GM21360 (cell line): ENCODE measurements at regions not wholly inside any gene's neighbourhood (a gene's known extent, or its start where the extent isn't known, plus 50 kb on each side); places are given as distances from the start of the nearest gene placed in this dataset.

ENCODE experiments used
- ATAC-seq: cut with Tn5 transposase; IDR thresholded peaks from one replicate; pipeline ENCODE4 v1.9.1; 2021; ENCODE audit warnings: mild to moderate bottlenecking, moderate library complexity; ENCODE audit not compliant: unreplicated experiment

DNA sequence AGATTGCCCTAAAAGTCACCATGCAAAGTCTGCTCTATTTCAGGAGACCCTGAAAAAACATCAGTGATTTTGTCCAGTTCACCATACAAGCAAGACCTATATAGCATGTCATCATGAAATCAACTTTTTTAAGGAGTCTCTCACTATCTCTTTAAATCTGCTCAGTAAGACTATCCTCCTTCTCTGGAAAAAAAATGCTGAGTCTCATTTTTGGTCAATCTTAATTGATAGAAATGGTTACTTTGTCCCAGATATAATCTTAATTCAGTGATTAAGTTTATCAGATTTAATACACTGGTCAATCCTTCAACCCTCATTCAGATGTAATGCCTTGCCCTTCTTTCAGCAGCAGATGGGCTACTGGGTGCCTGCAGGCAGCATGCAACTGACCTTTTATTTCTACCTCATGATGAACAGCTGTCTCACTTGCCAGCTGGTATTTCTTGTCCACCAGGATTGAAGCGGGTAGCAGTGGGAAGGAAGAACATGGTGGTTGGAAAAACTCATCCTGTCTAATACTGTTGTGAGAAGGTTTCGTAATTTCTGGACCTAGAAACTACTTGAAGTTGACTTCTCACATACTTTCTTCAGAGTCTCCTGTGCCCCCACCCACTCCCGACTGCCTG, 375.3 kb downstream of the DNAH5 start:
- ATAC-seq: no peak

GRCh38 chr5:13567819-13568218, 376.7 kb downstream of the DNAH5 start:
- ATAC-seq: no peak

GRCh38 chr5:13566871-13567339, 377.6 kb downstream of the DNAH5 start:
- ATAC-seq: no peak

DNA sequence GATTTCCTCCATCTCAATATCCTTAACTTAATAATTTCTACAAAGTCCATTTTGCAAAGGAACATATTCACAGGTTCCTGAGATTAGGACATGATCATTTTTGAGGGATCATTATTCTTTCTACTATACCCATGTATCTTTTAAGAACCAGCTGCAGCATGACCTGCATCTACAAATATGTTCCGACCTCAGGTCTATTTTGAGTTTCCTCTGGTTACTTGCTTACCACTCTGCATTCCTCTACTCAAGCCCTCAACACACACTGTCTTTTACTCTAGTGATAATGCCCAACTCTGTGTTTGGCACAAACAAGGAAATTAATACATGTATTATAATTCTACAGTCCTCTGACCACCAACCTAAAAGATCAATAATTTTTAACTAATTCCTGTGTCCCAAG, 386.1 kb downstream of the DNAH5 start:
- no peak for ATAC-seq

GRCh38 chr5:13553896-13554295, 390.6 kb downstream of the DNAH5 start:
- ATAC-seq: no peak

- ATAC-seq: no peak
These were observed 392.1 kb downstream of the DNAH5 start for GRCh38 chr5:13552361-13552760.

DNA sequence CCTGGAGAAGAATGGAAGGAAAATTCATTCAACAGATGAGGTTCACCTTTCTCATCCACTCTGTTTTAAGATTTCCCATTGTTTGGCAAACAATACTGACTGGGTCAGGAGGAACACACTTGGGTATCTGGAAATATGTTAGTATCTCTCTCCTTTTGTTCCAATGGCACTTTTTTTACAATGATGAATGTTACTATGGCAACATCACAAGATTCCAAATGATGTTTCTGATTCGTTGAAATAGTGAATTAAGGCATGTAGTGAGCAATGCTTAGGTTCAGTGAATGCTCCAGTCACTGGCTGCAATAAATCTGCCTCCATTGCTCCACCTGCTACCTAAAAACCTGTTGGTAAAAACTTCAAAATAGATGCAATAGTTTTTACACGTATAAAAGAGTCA, 392.8 kb downstream of the DNAH5 start:
- ATAC-seq: no peak

GRCh38 chr5:13540168-13540750, 404.2 kb downstream of the DNAH5 start:
- no peak for ATAC-seq

DNA sequence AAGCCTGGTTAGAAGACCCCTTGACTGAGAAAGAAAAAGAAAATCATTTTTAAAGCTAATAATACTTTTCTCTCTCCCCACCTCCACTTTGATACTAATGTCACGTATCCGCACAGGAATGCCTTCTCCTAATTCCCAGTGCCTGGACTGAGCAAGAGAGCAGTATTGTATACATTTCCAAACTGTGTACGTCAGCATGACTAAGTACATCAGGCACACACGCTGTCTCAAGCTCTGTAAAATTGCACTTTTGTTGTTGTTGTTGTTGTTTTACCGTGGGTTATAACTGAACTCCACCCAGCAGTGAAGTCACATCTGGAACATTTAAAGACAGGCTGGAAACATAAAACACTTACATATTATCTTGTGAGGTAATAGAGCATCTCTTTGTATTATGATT, 407.6 kb downstream of the DNAH5 start:
- no peak for ATAC-seq

- no peak for ATAC-seq
These were observed 410.7 kb downstream of the DNAH5 start for GRCh38 chr5:13533833-13534232.

- no peak for ATAC-seq
These were observed 415.2 kb downstream of the DNAH5 start for GRCh38 chr5:13529300-13529699.

GRCh38 chr5:13524936-13525335, 419.6 kb downstream of the DNAH5 start:
- no peak for ATAC-seq

GRCh38 chr5:13519131-13519530, 425.4 kb downstream of the DNAH5 start:
- no peak for ATAC-seq

GRCh38 chr5:13516195-13516594, 428.3 kb downstream of the DNAH5 start:
- ATAC-seq: no peak

DNA sequence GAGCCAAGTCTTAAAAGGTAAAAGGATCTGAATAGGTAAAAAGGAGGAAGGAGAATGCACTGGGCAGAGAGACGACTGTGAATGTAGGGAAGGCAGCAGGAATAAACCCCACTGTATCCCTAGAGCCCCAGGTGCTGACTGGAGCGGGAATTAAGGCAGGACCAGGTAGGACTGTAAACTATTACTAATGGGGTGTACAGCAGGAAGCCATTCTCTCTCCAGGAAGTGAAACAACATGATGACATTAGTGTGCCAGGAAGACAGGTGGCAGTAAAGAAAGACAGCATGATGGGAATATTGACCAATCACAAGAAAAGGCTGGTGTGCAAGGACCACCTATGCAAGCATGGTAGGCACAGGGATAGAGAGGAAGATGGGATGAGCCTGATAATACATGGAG, 433.0 kb downstream of the DNAH5 start:
- ATAC-seq: no peak

DNA sequence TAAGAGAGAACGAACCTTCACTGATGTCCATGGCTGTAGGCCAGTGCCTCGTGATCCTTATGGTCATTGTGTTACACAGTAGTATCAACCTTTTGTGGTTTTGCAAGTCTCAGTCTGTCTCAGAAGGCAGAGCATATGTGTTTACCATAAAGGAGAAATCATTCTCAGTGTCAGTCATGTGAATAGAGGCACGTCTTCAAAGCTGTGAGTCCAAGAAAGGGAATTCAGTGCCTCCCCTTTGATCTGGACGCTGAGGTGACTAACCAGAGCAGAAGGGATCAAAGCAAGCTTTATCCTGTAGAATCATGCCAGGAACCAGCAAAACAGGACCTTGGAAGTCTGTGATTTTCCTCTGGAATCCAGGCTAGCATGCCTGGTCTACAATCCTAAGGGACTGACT, 433.9 kb downstream of the DNAH5 start:
- ATAC-seq: no peak

GRCh38 chr5:13508559-13508958, 435.9 kb downstream of the DNAH5 start:
- no peak for ATAC-seq

- ATAC-seq: no peak
These were observed 439.2 kb downstream of the DNAH5 start for GRCh38 chr5:13505326-13505725.

DNA sequence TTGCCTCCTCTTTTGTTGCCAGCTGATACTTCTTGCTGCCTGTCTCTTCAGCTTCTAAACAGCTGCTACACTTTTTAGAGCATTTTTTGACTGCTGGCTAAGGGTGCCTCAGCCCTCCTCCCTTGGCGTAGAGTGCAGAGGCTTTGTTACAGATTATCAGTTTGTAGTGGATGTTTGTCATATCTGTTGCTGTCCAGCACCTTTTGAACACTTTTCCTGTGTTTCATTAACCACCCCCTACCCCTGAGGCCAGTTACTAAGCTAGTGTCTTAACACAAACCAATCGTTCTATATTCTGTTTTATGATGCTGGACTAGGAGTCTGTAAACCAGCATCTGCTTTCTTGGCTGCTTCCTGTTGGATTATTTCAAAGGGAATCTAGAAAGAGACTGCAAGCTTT, 441.5 kb downstream of the DNAH5 start:
- ATAC-seq: no peak

DNA sequence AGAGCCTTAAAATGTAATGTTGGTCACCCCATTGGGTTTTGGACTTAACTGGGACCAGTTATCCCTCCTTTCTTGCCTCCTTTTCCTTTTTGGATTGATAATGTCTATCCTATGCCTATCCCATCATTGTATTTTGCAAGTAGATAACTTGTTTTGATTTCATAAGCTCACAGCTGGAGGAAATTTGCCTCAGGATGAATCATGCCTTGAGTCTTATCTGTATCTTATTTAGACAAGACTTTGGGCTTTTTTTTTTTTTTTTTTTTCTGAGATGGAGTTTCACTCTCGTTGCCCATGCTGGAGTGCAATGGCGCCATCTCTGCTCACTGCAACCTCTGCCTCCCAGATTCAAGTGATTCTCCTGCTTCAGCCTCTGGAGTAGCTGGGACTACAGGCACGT, 443.3 kb downstream of the DNAH5 start:
- ATAC-seq: no peak

DNA sequence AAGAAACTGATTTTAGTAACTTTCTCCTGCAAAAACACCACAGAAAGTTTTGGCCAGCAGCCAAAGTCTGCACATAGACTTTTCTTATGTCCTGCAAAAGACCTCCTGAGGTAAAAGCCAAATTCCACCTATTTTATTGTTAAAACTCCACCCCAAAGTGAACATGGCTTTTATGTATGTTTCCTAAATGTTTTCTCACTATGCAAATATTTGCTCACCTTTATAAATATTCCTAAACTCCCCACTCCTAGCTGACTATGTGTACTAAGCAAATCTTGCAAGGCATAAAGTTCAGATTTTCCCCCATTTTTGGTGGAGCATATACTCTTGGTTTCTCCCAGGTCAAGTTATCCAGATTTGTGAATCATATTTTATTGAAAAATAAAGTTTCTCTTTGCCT, 446.2 kb downstream of the DNAH5 start:
- no peak for ATAC-seq

DNA sequence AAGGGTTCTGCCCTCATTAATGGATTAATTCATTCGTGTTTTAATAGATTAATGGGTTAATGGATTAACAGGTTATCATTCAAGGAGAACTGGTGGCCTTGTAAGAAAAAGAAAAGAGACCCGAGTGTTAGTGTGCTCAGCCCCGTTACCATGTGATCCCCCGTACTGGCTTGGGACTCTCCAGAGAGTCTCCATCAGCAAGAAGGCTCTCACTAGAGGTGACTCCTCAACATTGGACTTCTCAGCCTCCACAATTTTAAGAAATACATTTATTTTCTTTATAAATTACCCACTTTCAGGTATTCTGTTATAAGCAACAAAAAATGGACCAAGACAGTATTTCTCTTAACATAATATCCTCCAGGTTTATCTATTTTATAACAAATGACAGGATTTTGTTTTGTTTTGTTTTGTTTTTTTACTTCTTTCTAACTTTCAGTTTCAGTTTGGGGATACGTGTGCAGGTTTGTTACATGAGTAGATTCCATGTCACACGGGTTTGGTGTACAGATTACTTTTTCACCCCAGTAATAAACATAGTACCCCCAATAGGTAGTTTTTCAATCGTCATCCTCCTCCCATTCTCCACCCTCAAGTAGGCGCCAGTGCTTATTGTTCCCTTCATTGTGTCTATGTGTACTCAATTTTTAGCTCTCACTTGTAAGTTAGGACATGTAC, 456.1 kb downstream of the DNAH5 start:
- no peak for ATAC-seq
